HG02943 (cell line): ENCODE measurements at regions not wholly inside any gene's neighbourhood (a gene's known extent, or its start where the extent isn't known, plus 50 kb on each side); places are given as distances from the start of the nearest gene placed in this dataset.

Source experiments
- ATAC-seq: cut with Tn5 transposase; IDR thresholded peaks from one replicate; pipeline ENCODE4 v1.9.1; 2021; ENCODE audit warnings: mild to moderate bottlenecking, low read depth, moderate library complexity; ENCODE audit not compliant: unreplicated experiment

DNA sequence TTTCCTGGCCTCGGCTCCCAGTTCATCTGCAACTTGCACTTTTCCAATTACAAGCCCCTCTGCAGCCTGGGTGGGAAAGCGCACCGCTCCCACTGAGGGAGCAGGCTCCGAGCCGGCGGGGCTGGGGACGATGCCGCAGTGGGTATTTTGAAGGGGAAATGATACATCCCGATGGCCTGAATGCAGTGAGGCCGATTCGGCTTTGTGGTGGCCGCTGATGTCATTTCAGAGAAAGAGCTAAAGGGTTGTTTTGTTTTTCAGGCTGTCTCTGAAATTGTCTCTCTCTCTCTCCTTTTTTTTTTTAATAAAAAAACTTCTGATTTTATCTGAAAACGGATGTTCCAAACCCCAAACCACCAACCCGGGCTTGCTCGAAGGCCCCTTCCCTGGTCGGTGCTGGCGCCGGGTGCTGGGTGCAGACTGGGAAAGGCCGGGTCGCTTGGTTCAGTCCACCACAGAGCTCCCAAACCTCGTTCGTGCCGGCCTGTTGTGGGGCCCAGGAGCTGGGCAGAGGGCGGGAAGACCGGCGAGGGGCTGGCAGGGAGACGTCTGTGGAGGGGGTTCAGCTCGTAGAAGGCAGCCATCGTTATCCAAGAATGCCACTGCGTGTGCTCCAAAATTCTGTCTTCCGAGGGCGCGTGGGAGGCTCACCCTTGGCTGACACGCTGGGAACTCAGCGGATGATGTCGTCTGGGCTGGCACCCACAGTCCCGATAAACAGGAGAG is 102.8 kb downstream of the FOXL1 start:
- no peak for ATAC-seq

DNA sequence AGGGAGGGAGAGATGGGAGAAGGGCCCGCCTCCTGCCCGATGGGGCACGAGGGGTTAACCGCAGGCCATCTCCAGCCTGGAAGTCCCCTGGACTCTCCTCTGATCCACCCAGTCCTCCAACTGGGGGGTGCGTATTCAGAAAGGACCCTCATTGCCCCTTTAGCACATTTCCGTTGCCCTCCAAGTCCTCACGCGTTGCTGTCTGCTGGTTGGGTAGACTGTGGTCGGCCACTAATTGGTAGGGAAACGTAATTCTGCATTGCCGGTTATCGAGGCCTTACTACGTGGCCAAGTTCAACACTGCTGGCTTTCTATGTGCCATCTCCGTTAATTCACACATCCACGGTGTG is 103.4 kb downstream of the FOXL1 start:
- ATAC-seq, result no peak

- ATAC-seq, result no peak
These were observed 104.0 kb downstream of the FOXL1 start for GRCh38 chr16:86682219-86682904.

DNA sequence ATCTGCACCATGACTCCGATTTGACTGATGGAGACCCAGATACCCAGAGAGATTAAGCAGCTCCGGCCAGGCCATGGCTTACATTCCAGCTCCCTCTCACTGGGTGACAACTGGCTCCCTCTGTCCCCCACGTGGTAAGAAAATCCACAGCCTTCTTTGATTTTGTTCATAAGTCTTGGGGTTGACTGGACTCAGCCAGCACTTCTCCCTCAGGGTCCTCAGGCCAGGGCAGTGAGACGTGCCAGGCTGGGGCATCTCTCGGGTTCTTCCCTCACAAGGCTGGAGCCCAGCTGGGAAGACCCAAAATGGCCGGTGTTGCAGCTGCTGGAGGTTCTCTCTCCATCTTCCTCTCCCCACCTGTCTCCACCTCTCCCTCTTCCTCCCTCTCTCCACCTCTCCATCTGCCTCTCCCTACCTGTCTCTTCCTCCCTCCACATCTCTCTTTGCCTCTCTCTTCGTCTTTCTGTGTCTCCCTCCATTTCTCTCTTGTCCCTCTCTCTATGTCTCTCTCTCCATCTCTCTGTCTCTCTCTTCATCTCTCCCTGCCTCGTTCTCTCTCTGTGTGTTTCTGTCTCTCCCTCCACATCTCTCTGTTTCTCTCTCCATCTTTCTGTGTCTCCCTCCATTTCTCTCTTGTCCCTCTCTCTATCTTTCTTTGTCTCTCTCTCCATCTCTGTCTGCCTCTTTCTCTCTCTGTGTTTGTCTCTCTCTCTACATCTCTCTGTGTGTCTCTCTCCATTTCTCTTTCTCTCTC is 105.3 kb downstream of the FOXL1 start:
- ATAC-seq, result no peak

DNA sequence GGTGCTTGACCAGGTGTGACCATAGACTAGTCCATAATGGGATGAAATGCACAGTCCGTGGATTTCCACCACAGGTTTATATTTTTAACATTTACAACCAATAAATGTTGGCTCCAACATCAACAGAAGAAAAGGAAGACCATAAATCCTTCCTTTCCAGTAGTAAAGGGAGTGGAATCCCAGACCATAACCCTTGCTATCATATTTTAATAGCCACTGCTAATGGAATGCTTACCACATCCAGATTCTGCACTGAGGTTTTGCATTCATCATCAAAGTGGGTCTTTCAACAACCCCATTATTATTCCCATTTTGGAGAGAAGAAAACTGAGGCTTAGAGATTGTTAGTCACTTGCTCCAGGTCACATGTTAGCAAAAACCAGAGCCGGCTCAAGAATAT is 106.7 kb downstream of the FOXL1 start:
- no peak for ATAC-seq

GRCh38 chr16:86690970-86691369 is 112.6 kb downstream of the FOXL1 start:
- ATAC-seq, result no peak

DNA sequence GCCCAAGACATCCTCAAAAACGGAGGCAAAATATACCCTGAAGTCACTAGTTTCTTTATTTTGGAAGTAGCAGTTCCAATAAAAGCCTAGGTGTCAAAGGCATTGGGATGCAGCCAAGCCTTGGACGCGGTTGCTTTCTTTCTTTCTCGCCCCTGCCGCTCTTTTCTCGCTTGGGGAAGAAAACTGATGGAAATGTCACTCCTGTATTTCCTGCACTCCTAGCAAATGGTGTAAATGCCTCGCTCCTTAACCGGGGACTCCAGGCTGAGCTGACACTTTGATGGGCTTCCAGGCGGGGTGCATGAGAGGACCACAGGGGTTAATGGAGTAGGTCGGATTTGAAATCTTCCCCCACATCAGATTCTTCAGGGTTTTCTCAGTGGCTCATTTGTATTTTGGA is 114.1 kb downstream of the FOXL1 start:
- no peak for ATAC-seq

DNA sequence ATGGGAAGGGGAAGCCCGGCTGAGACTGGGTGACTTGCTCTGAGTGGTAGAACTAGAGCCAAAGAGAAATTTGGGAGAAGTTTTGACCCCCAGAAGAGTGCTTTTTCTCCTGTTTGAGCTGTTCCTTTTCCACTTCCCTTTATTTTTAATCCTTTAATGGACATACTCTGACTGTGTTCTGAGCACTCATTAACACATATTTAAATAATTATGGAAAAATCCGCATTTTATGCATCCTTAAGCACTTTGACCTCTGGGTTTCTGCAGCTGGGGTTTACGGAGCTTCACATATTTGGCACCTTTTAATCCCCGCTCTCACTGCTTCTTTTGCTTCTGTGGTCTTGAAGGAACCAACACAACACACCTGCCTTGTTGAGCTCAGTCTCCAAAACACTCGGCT is 114.7 kb downstream of the FOXL1 start:
- ATAC-seq, result no peak

DNA sequence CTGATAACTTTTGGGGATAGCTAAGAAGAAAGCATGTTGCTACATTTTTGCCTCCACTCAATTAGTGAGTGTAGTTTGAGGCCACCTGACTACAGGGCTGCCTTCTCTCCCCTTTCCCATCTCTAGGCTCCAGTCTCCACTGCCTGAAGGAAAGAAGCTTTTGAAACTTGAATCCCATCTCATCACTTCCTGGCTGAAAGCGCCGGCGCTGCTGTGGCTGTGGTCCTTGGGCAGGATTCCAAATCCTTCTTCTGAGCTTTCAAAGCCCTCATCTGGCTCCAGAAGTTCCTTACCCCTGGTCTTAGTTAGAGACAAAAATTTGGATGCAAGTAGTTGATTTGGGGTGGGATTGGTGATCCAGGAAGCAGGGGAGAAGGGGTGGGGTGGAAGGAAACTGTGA is 119.4 kb downstream of the FOXL1 start:
- ATAC-seq, result no peak

- ATAC-seq, result no peak
These were observed 121.9 kb downstream of the FOXL1 start for GRCh38 chr16:86700046-86700945.

- ATAC-seq, result no peak
These were observed 123.1 kb downstream of the FOXL1 start for GRCh38 chr16:86701286-86701975.

GRCh38 chr16:86702824-86703588 is 124.7 kb downstream of the FOXL1 start:
- no peak for ATAC-seq

DNA sequence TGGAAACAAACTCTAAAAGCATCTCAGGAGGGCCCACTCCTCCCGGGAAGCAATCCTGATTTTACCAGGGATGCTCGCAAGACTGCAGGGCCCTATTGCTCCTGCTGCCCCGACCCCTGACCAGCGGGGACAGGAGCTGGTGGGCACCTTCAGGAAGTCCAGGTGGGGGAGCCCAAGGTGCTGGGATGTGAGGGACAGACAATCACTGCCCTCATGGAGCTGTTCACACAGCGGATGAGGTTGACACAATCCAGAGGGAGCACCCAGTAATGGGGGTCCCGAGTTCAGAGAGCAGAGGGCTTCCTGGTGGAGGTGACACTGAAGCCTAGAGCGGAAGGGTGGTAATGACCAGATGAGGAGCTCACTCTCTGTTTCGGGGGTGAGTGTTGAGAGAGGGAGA is 126.2 kb downstream of the FOXL1 start:
- ATAC-seq, result no peak

DNA sequence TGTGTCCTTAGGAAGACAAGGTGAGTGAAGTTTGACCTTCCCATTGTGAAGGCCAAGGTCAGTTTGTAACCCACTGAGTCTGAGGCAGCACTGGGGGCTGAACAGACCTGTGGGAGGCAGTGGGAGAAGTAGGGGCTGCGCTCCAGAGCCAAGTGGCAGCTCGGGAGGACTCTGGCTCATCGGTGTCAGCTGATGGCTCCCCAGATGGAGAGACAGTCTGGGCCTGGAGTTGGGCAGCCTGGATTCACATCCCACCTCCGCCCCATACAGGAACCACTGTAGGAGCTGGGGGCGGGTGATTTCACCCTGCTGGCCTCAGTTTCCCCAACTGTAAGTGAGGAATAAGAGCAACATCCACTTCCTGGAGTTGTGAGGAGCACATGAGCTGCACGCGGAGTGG is 128.4 kb downstream of the FOXL1 start:
- ATAC-seq, result no peak

- no peak for ATAC-seq
These were observed 128.8 kb downstream of the FOXL1 start for GRCh38 chr16:86707171-86707570.

DNA sequence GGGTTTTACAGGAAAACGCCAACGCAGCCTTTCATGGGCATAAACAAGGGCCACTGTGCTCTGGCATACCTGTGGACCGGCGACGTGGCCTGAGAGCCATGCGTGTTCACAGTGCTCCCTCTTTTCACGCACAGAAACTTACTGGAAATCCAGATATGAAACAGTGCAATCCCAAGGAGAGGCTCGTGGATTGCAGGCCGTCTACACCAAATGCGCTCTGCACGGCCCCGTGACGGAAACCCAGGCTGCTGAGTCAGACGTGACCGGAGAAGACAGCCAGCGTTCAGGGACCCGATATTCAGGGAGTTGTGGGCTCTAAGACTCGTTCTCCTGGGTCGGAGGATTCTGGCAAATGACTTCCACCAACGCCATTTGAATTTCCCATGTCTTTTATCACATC is 129.2 kb downstream of the FOXL1 start:
- no peak for ATAC-seq

DNA sequence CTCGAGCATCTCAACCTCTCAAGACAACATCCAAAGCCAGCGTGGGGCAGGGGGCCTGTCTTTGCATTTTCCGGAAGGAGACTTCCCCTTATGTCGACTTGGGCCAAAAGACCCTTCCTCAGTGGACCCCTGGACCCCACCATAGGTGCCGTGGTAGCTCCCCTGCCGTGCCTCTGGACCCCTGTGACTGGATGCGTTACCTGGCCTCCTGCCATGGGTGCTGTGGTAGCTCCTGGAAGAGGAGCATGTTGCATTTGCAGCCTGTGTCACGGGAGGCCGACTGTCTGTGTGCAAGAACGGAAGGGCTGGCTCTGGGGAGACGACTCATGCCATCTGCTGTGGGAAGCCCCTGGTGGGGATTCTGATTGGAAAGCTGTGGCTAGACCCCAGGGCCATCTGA is 130.1 kb downstream of the FOXL1 start:
- no peak for ATAC-seq

- no peak for ATAC-seq
These were observed 130.8 kb downstream of the FOXL1 start for GRCh38 chr16:86709103-86709502.

GRCh38 chr16:86709902-86710601 is 131.7 kb downstream of the FOXL1 start:
- ATAC-seq, result no peak
